Astrocyte (in vitro differentiated cells and primary cell): ENCODE measurements at regions not wholly inside any gene's neighbourhood (a gene's known extent, or its start where the extent isn't known, plus 50 kb on each side); places are given as distances from the start of the nearest gene placed in this dataset.

Experiments
- DNase-seq: peaks from one replicate; pipeline ENCODE4 v3.0.0-alpha.2; 2010; ENCODE audit warnings: low read depth
- FAIRE-seq: peaks from 2 replicates; lab custom pipeline; 2011; peaks lifted over from hg19 to GRCh38; lab: Jason Lieb, UNC
- H2AFZ ChIP-seq: 2 replicates; pipeline ENCODE4 v1.6.0; 2012; ENCODE audit warnings: low read depth, low read length, inconsistent platforms
- H3K27ac ChIP-seq: 2 replicates; pipeline ENCODE4 v1.5.1; 2011; ENCODE audit warnings: low read depth, low read length, inconsistent platforms
- H3K27me3 ChIP-seq: 2 replicates; pipeline ENCODE4 v1.6.0; 2011; ENCODE audit warnings: low read length, inconsistent platforms; ENCODE audit not compliant: insufficient read depth
- H3K36me3 ChIP-seq: 2 replicates; pipeline ENCODE4 v1.5.1; 2011; ENCODE audit warnings: low read length, inconsistent platforms; ENCODE audit not compliant: insufficient read depth
- H3K4me1 ChIP-seq: 2 replicates; pipeline ENCODE4 v1.5.1; 2011; ENCODE audit warnings: low read length, inconsistent platforms; ENCODE audit not compliant: insufficient read depth
- H3K4me2 ChIP-seq: 2 replicates; pipeline ENCODE4 v1.6.0; 2012; ENCODE audit warnings: low read length, inconsistent platforms
- H3K4me3 ChIP-seq: 2 replicates; pipeline ENCODE4 v1.5.1; 2011; ENCODE audit warnings: low read depth, mild to moderate bottlenecking, low read length, inconsistent platforms; ENCODE audit not compliant: insufficient read depth
- H3K79me2 ChIP-seq: 2 replicates; pipeline ENCODE4 v1.6.0; 2012; ENCODE audit warnings: mild to moderate bottlenecking, low read length, inconsistent platforms; ENCODE audit not compliant: insufficient read depth
- H3K9ac ChIP-seq: 2 replicates; pipeline ENCODE4 v1.6.0; 2012; ENCODE audit warnings: mild to moderate bottlenecking, low read length, inconsistent platforms
- H3K9me3 ChIP-seq: 2 replicates; pipeline ENCODE4 v1.5.1; 2012; ENCODE audit warnings: low read depth, mild to moderate bottlenecking, low read length, inconsistent platforms; ENCODE audit not compliant: insufficient read depth
- H4K20me1 ChIP-seq: 2 replicates; pipeline ENCODE4 v1.6.0; 2012; ENCODE audit warnings: low read length, inconsistent platforms; ENCODE audit not compliant: insufficient read depth
- H3K27ac Mint-ChIP-seq: one replicate; pipeline ENCODE4 v1.8.0; 2021; ENCODE audit warnings: mild to moderate bottlenecking, mixed read lengths; ENCODE audit not compliant: unreplicated experiment
- H3K27me3 Mint-ChIP-seq: one replicate; pipeline ENCODE4 v1.8.0; 2021; ENCODE audit warnings: low read depth, mixed read lengths; ENCODE audit not compliant: unreplicated experiment
- H3K36me3 Mint-ChIP-seq: one replicate; pipeline ENCODE4 v1.8.0; 2021; ENCODE audit warnings: low read depth, mixed read lengths; ENCODE audit not compliant: unreplicated experiment
- H3K4me1 Mint-ChIP-seq: one replicate; pipeline ENCODE4 v1.8.0; 2021; ENCODE audit warnings: low read depth, mixed read lengths; ENCODE audit not compliant: unreplicated experiment
- H3K4me3 Mint-ChIP-seq: one replicate; pipeline ENCODE4 v1.8.0; 2021; ENCODE audit warnings: mild to moderate bottlenecking, moderate library complexity, mixed read lengths; ENCODE audit not compliant: unreplicated experiment
- H3K9me3 Mint-ChIP-seq: one replicate; pipeline ENCODE4 v1.8.0; 2021; ENCODE audit warnings: mild to moderate bottlenecking, mixed read lengths; ENCODE audit not compliant: unreplicated experiment
- EZH2 ChIP-seq: IDR thresholded peaks from 2 replicates; pipeline ENCODE4 v1.6.1; 2012; ENCODE audit warnings: mild to moderate bottlenecking, low read length, inconsistent platforms; ENCODE audit not compliant: insufficient read depth
- TF ChIP-seq, protein P1 (sequence below): IDR thresholded peaks from 2 replicates; pipeline ENCODE4 v1.5.1; 2011; ENCODE audit warnings: low read depth, mild to moderate bottlenecking, inconsistent platforms, low read length, moderate library complexity; ENCODE audit not compliant: insufficient read depth

DNA sequence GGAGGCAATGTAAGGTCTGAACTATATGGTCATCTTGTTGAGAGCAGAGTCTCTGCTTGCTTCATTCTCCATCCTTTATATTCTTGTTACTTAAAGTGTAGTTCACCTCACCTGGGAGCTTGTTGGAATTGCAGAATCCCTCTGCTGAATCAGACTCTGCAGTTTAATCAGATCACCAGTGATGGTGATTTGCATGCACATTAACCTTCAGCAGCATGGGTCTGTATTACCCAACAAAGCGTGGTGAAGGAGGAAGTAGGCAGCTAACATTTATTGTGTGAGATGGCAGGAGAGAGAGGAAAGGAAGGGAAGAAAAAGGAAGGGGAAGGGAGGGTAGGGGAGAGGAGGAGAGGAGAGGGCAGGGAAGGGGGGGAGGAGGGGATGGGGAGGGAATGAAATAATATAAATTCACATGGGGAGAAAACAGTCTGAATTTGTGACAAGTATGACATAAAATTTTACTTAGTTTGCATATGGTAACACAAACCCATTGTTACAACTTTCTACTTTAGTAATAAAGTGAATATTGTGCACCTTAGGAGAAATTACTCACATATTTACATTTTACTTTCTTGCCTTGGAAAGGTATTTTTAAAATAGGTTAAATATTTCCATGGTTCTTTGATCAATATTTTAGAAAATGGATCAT, 740.7 kb downstream of the DHX35 start:
- TF ChIP-seq EZH2 = no peak
- TF ChIP-seq, protein P1, sequence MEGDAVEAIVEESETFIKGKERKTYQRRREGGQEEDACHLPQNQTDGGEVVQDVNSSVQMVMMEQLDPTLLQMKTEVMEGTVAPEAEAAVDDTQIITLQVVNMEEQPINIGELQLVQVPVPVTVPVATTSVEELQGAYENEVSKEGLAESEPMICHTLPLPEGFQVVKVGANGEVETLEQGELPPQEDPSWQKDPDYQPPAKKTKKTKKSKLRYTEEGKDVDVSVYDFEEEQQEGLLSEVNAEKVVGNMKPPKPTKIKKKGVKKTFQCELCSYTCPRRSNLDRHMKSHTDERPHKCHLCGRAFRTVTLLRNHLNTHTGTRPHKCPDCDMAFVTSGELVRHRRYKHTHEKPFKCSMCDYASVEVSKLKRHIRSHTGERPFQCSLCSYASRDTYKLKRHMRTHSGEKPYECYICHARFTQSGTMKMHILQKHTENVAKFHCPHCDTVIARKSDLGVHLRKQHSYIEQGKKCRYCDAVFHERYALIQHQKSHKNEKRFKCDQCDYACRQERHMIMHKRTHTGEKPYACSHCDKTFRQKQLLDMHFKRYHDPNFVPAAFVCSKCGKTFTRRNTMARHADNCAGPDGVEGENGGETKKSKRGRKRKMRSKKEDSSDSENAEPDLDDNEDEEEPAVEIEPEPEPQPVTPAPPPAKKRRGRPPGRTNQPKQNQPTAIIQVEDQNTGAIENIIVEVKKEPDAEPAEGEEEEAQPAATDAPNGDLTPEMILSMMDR = no peak

DNA sequence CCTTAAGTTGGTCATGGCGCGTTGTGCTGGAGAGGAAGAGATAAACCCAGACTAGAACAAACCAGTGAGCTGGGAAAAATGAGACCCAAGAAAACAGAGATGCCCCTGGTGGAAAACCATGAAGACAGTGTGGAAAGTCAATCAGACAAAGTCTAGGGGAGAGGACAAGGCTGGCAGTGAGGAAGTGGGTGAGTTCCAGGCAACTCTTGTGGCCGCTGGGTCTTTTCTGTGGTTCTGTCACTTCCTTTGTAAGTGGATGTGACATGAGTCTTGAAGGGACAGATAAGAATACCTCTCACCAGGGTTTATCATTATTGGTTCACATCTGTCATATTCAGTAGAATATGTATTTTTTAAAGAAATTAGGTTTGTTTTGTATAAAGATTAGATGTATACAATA, 738.4 kb downstream of the DHX35 start:
- no peak overlapping the region for H3K9ac ChIP-seq
- H3K36me3 ChIP-seq = no peaks in the 10 kb centered on the region
- no peak overlapping the region for H3K27ac ChIP-seq
- H3K27ac Mint-ChIP-seq = no peak overlapping the region
- DNase-seq = no peak
- no peak overlapping the region for H3K4me3 Mint-ChIP-seq
- H3K9me3 ChIP-seq = no peaks in the 10 kb centered on the region
- no peak overlapping the region for H2AFZ ChIP-seq
- H3K9me3 Mint-ChIP-seq = peaks cover 4% of the 10 kb centered on the region
- no peaks in the 10 kb centered on the region for H4K20me1 ChIP-seq
- H3K4me2 ChIP-seq = no peak overlapping the region
- no peak for FAIRE-seq
- no peaks in the 10 kb centered on the region for H3K27me3 ChIP-seq
- H3K4me3 ChIP-seq = no peak overlapping the region
- TF ChIP-seq EZH2 = no peak
- TF ChIP-seq, protein P1 = no peak
- H3K79me2 ChIP-seq = no peaks in the 10 kb centered on the region
- H3K4me1 ChIP-seq = no peaks in the 10 kb centered on the region
- H3K36me3 Mint-ChIP-seq = no peaks in the 10 kb centered on the region
- no peaks in the 10 kb centered on the region for H3K4me1 Mint-ChIP-seq
- peaks cover 5% of the 10 kb centered on the region for H3K27me3 Mint-ChIP-seq

More for the DNA sequence above, 740.7 kb downstream of the DHX35 start:
- no peak for DNase-seq
- H3K9me3 Mint-ChIP-seq = peaks cover 2% of the 10 kb centered on the region
- H3K27ac Mint-ChIP-seq = no peak overlapping the region
- no peak overlapping the region for H3K4me3 Mint-ChIP-seq
- no peak overlapping the region for H2AFZ ChIP-seq
- no peak overlapping the region for H3K9ac ChIP-seq
- no peak overlapping the region for H3K4me3 ChIP-seq
- H4K20me1 ChIP-seq = no peaks in the 10 kb centered on the region
- no peak overlapping the region for H3K4me2 ChIP-seq
- no peak for FAIRE-seq
- H3K4me1 ChIP-seq = no peaks in the 10 kb centered on the region
- no peaks in the 10 kb centered on the region for H3K27me3 ChIP-seq
- H3K9me3 ChIP-seq = no peaks in the 10 kb centered on the region
- H3K79me2 ChIP-seq = no peaks in the 10 kb centered on the region
- peaks cover 5% of the 10 kb centered on the region for H3K27me3 Mint-ChIP-seq
- no peaks in the 10 kb centered on the region for H3K36me3 ChIP-seq
- no peaks in the 10 kb centered on the region for H3K36me3 Mint-ChIP-seq
- no peak overlapping the region for H3K27ac ChIP-seq
- H3K4me1 Mint-ChIP-seq = no peaks in the 10 kb centered on the region

DNA sequence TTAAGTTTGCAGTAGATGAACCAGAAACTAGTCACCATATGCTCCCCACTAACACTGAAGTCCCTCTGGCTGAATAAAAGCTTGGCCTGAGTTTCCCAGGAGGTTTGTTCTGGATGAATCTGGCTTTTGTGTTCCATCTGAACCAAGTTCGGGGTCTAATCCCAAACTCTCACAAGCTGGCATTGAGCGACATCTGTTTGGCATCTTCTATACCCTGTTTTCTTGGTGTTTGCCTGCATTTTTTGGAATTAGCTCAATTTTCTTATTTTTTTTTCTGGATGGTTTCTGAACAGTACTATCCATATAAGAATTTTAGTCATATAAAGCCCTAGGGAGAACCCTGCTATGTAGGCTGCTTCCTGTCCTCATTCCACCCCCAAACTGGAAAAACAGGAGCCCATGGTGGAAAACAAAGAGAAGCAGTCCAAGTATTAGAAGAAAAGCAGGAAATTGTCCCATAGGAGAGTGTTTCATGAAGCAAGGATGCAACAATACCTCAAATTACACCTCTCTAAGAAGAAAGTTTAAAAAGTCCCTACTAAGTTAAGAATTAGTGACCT, 737.1 kb downstream of the DHX35 start:
- no peaks in the 10 kb centered on the region for H3K79me2 ChIP-seq
- DNase-seq (no peak), FAIRE-seq (no peak)
- no peak overlapping the region for H3K27ac ChIP-seq
- no peaks in the 10 kb centered on the region for H3K36me3 Mint-ChIP-seq
- peaks cover 4% of the 10 kb centered on the region for H3K9me3 Mint-ChIP-seq
- peaks cover 4% of the 10 kb centered on the region for H3K27me3 Mint-ChIP-seq
- no peak overlapping the region for H3K4me3 ChIP-seq
- no peak overlapping the region for H3K27ac Mint-ChIP-seq
- no peak overlapping the region for H2AFZ ChIP-seq
- no peak overlapping the region for H3K4me2 ChIP-seq
- no peaks in the 10 kb centered on the region for H3K9me3 ChIP-seq
- no peaks in the 10 kb centered on the region for H3K27me3 ChIP-seq
- no peaks in the 10 kb centered on the region for H3K36me3 ChIP-seq
- no peak overlapping the region for H3K4me3 Mint-ChIP-seq
- H3K4me1 Mint-ChIP-seq = no peaks in the 10 kb centered on the region
- no peaks in the 10 kb centered on the region for H4K20me1 ChIP-seq
- H3K9ac ChIP-seq = no peak overlapping the region
- H3K4me1 ChIP-seq = no peaks in the 10 kb centered on the region
- TF ChIP-seq EZH2 = no peak
- TF ChIP-seq, protein P1 = no peak
